NCI-H1436 (cell line): ENCODE measurements at regions not wholly inside any gene's neighbourhood (a gene's known extent, or its start where the extent isn't known, plus 50 kb on each side); places are given as distances from the start of the nearest gene placed in this dataset.

Experiments used
- DNase-seq: peaks from one replicate; lab custom pipeline; 2025; lab: John Stamatoyannopoulos, UW

- DNase-seq: peak; percentile 81
These were observed 292.3 kb upstream of the SIX2 start for GRCh38 chr2:45301307-45302277.

GRCh38 chr2:45300026-45300750 is 290.9 kb upstream of the SIX2 start:
- DNase-seq: no peak

DNA sequence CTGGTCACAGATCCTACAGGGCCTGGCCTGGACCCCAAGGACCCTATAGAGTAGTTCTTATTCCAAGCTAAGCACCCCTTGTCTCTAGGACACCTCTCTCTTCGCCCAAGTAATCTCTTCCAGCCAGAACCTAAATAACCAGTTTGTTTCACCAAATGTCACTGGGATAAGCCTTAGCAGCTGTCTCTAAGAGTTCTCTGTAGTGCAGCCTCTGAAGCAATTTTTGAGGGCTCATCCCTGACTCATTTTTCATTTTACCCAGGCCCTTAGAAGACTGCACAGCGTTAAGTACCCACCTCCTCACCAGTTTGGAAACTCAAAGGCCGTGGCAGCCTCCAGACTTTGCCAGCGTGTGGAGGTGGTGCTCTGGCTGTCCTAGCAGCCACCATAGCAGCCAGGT is 290.1 kb upstream of the SIX2 start:
- DNase-seq: no peak

DNA sequence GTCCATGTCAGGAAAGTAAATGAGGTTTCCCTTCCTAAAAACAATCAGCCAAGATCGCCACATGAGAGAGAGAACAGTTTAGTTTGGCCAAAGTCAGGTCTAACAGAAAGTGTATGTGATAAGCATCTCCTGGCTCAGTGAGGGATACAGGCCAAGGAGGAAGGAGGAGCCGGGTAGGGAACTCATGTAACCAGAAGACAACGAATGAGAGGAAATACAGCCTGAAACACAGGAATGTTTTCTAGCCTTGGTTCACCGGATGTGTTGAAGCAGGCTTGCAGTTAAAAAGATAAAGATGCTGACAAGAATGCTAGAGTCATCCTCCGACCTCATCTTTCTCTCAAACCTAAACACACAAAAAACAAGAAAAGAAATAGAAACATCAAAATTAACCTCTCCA is 283.9 kb upstream of the SIX2 start:
- DNase-seq: no peak

DNA sequence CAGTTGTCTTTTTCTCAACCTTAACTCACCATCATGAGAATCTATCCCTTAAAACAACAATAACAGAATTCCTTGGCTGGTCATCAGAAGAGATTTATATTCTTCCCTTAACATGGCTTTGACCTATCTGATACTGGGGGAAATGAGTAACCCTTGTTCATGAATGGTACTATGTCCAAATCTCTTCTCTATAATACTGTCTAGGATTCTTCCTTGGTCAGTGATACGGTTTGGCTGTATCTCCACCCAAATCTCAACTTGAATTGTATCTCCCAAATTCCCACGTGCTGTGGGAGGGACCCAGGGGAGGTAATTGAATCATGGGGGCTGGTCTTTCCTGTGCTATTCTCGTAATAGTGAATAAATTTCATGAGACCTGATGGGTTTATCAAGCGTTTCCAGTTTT is 282.0 kb upstream of the SIX2 start:
- no peak for DNase-seq

DNA sequence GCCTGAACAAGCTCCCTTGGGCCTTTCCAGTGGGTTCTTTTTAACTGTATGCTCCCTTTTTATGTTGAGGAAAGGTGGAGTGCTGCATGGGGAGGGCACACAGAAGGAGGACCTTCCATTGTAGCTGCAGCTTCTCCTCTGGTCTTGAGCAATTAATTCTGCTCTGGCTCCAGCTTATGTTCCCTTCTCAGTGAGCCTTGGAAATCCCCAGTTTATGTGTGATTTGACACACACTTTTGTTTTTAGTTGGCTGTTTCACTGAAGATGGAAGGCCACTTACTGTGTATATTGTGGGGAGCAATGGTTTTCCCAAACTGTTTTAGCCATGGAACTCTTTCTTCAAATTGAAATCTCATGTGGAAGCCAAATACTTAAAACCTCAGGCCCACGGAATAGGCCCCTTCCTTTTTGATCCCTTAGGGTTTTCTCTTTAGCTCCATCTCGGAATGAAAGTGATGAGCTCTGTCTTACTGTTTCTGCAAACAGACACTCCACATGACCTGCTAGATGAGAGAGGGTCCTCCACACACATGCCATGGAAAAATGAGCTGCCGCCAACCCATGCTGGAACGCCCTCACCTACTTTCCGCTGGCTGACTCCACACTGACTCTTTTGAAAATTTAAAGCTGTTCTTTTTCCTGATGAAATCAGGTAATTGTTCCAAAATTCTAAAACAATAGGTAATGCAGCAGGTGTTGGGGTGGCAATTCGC is 280.9 kb upstream of the SIX2 start:
- DNase-seq: no peak

- no peak for DNase-seq
These were observed 279.5 kb upstream of the SIX2 start for GRCh38 chr2:45288532-45289417.

DNA sequence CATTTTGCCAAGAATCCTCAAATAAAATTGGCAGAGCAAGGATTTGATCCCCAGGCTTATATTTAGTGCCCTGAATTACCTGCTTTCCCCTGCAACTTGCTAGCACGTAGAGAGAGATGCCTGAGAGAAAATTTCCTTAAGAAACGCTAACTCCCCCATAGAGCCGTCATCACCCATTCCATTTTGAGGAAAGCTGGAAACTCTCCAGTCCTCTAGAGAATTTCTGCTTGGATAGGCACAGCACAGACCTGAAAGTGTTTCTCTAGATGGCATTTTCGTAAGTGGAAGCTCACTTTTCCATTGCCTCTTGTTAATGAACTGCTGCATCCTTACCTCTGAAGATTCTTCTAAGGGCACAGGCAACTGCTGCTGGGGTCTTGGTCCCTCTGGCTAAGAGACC is 277.8 kb upstream of the SIX2 start:
- DNase-seq: no peak

DNA sequence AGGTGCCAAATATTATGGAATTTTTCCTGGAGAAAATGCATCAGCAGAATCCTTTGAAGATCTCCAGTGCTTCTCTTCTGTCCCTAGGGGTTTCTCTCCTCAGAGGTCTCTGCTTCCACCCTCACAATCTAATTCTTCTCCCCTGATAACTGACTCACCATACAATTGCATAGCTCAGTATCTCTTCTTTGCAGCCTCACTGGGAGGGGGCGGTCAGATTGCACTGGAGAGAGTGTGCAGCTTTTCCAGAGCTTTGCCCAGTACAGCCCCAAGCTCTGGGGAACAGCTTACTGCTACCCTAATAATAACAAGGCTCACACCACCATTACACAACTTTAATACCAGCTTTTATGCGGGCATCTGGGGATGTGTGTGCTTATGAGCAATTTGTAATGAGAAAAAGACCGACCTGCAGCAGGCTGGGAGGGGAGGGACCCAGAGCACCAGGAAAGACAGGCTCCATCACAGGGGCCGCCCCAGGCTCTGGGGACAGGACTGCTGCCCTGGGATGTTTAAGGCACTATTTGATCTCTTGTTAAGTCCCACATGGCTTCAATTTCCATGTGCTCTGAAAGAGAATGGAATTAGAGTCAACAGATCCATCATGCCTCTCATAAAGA is 276.6 kb upstream of the SIX2 start:
- DNase-seq: no peak

DNA sequence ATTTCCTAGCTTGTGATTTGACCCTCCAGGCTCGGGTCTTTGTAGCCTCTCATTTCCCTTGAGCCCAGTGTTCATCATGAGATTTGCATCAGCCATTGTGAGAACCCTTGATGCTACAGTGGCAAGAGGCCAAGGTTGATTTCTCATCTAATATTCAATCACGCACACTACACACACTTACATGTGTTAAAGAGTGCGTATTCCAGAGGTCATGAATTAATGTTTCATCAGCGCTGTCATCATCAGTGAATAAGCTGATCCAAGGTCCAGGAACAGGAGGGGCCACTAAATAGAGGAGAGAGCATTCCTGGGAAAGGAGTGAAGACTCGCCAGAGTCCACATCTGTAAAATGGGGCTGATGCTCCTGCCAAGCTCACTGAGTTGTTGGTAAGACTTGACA is 276.1 kb upstream of the SIX2 start:
- no peak for DNase-seq

DNA sequence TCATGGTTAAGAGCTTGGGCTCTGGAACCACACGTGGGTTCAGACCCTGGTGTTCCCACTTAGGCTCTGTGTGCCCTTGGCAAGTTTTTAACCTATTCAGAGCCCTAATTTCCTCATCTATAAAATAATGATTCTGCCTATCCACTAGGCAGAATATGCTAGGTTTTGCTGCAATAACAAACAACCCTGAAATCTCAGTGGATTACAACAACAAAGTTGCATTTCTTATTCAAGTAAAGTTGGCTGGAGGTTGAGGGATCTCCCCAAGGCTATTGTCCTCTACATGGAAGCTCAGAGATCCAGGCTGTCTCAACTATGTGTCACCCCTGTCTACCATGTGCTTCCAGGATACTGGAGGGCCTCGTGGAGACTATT is 275.4 kb upstream of the SIX2 start:
- no peak for DNase-seq

- DNase-seq: no peak
These were observed 274.7 kb upstream of the SIX2 start for GRCh38 chr2:45283764-45284620.

DNA sequence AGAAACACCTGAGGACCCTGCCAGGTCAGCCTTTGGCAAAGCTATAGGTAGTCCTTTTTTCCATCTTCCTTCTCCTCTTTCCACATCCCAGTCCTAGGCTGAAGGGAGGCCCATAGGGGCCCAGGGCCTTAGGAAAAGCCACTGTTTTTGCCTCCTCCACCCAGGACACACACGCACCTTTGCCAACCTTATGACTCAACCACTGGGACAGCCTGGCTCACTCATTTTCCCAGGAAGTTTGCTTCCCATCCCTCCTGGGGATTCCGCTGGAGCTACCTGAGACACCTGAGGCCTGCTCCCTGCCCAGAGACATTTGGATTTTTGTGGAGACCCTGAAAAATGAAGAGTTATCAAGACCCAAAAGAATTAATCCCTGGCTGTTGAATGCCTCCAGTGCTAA is 273.4 kb upstream of the SIX2 start:
- no peak for DNase-seq

GRCh38 chr2:45281311-45281710 is 272.1 kb upstream of the SIX2 start:
- DNase-seq: no peak

GRCh38 chr2:45280794-45281193 is 271.5 kb upstream of the SIX2 start:
- DNase-seq: no peak

DNA sequence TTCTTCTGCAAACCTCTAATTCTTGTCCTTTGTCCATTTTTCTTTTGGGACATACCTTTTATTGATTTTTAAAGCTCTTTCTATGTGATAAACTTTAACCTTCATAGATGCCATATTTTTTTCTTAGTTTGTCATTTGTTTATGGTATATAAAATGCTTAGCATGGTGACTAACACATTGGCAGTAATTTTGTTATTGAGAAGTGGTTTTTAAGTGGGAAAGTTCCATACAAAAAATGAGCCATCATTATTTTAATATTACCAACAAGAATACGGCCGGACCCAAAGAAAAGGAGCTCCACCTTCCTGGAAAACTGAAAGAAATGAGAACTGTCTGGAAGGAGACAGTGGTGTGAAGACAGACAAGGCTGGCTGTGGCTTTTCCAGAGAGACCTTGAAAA is 270.1 kb upstream of the SIX2 start:
- DNase-seq: no peak

DNA sequence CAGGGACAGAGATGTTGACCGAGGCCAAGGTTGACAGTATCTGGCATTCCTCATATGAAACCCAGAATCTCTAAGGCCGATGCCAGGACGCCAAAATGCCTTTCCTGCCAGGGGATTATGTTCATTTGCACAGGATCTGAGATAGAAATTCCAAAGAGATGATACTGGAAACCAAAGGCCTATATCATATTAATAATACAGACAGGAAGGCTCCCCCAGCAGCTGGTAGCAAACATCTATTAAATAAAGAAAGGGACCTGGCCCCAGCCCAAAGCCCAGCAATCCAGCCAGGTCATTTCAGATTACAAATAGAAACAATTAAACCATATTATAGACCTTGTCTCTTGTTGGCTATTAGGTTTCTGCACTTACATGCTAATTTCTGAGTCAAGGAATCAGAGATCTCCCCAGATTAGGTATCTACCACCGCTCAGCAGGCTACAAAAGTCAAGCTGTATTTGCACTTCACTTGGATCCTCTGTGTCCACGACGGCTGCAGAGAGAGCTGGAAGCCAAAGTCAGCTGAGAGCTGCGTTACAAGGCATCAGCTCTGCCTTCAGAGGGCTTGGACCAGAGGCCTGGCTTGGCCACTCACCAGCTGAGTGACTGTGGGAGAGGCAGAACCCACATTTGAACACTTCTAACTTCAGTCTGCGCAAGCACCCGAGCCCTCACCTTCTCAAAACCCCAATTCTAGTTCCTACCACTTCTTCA is 269.3 kb upstream of the SIX2 start:
- no peak for DNase-seq

DNA sequence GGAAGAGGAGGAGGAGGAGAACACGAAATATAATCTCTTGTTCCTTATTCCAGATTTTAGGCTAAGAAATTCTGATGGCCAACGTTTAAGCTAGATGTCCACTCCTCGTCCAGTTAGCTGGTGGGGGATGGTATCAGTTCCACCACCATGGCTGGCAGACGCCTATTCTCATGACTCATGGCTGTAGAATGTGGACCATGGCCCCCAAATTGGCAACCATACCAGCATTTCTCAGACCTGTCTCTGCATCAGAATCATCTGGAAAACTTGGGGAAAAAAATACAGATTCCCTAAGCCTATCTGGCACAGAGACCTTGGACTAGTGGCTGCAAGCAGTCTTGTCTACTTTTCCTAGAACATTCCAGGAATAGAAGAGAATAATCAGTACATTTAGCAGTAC is 267.7 kb upstream of the SIX2 start:
- DNase-seq: no peak

DNA sequence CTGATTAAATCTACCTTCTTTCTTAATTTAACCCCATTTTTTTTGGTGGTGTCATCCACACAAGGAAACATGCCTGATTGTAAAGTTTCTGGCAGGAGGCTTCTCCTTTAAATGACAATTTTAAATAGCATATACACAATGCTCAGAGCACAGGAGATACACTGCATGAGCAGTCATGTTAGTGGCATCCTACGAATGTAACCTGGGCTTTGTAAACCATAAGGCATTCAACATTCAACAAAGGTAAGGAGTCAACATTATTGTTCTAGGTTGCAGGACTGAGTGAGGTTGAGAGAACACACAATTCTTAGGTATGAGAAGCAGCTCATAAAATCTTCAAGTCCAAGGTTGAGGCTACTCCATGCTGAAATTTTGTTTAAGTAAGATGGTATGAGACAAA is 266.6 kb upstream of the SIX2 start:
- no peak for DNase-seq
